HPDE6-E6E7 (cell line): ENCODE measurements at regions not wholly inside any gene's neighbourhood (a gene's known extent, or its start where the extent isn't known, plus 50 kb on each side); places are given as distances from the start of the nearest gene placed in this dataset.

ENCODE experiments used
- DNase-seq: peaks from one replicate; pipeline ENCODE4 v3.0.0; 2011; ENCODE audit warnings: missing footprints; ENCODE audit errors: extremely low spot score

- no peak for DNase-seq
These were observed 150.2 kb downstream of the MACROH2A1 start for GRCh38 chr5:135248801-135249231.

GRCh38 chr5:135246923-135247795 lies 151.9 kb downstream of the MACROH2A1 start:
- DNase-seq, result peak; percentile 84

DNA sequence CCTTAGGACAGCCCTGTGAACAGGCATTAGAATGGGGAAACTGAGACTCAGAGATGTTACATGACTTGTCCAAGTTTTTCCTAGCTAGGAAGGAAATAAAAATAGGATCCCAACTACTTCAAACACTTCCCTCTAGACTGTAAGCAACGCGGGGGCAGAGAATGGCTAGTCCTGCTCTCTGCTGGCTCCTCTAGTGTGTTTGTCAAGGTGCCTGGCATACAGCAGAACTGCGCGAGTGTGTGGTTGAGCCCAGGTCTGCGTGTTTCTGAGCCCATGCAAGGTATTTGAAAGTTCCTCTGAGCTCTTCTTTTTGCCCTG lies 152.5 kb downstream of the MACROH2A1 start:
- peak; percentile 43 for DNase-seq

DNA sequence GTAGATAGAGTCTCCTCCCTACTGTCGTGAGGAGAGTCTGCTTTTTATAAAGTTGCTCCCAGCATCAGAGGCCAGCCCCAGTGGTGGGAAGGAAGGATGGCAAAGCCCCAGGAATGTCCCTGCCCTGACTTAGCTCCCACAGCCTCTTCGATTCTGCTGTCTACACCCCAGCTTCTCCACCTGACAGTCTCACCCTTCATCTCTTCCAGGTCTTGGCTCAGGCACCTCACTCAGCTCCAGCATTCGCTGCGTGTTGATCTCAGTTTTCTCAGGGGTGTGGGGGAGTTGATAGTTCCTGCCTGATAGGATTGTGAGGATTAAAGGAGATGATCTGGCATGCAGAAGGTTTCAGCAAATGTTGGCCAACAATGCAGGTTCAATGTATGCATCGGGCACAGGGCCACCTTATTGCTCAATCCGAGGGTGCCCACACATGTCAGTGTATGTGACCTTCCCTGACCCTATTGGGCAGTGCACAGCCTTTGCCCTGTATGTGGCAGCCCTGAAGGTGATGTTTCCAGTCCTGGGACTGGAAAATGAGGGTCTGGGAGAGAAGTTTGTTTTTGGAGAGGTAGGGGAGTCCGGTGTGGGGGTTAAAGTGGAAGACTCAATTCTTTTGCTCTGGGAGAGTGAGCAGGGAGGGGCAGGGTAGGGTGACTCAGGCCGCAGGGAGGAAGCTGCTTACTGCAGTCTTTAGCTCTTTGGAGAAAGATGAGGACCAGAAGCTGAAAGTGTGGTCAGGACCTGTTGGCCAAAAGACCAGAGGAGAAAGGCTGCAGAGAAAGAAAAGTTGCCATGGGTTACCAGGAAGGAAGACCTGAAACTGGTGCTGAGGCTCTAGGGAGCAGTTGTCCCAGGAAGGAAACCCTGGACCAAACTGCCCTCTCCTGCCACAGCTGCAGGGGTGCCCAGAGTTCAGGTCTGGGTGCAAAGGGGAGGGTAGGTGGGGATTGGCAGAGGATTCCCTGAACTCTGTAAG lies 153.2 kb downstream of the MACROH2A1 start:
- peak; percentile 75 for DNase-seq

GRCh38 chr5:135244620-135245021 lies 154.4 kb downstream of the MACROH2A1 start:
- no peak for DNase-seq

GRCh38 chr5:135243556-135244285 lies 155.3 kb downstream of the MACROH2A1 start:
- DNase-seq, result no peak

DNA sequence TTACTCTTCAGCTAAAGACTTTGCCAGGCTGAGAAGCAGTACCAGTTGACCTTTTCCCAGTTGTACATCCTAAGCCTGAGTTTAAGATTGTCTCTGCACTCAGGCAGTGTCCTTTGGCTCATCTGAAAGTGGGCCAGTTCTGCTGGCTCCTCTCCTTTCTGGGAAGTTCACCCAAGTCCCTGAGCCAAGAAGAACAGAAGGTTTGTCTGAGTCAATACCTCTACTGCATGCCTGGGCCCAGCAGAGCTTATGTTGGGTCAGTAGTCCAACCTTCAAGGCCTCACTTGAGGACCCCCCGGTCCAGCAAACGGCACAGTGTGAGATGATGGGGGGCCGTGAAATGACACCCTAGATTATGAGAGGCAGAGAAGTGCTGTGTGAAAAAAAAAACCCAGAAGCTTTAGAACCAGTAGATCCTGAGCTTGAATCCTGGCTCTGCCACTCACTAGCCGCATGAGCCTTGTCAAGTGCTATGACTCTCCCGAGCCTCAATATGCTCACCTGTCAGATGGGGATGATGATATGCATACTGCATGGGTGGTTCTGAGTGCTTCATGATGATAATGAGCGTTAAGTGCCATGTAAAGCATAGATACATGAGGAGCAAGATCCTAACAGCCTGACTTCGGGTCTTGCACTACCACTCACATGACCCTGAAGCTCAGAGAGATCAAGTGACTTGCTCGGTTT lies 156.0 kb downstream of the MACROH2A1 start:
- DNase-seq, result no peak

DNA sequence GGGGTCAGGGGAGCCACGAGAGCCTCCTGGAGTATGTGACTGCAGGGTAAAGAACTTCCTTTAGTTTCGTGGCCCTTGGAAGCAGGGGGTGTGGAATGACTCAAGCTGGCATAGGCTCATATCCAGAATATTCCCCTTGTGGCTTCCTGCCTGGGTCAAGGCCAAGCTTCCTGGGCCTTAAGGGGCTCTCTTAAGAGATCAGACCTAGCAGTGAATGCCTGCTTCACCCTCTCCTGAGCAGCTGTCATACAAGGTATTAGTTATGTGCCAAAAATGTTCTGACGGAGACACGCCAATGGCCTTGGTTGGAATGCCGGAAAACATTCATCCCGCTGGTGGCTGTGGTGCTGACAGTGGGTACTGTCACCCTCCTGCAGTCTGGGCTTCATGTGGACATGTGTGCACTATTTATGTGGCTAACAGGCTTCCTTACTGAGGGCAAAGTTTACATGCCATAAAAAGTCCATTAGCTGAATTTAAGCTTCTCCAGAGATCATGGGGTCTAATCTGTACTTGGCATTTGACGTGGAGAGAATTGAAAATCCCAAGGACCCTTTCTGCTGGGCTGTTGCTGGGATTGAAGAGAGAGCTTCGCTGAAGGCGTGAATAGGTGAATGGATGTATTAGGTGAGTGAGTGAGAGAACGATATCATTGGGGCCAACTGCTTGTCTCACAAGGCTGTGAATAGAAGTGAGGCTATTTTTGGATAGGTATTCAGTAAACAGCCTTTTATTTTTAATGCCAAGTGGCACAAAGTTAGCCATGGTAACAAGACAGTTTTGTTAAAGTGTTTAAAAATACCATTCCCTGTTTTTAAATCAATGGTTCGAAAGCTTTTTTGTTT lies 156.8 kb downstream of the MACROH2A1 start:
- no peak for DNase-seq

- DNase-seq, result no peak
These were observed 157.5 kb downstream of the MACROH2A1 start for GRCh38 chr5:135241536-135241935.

DNA sequence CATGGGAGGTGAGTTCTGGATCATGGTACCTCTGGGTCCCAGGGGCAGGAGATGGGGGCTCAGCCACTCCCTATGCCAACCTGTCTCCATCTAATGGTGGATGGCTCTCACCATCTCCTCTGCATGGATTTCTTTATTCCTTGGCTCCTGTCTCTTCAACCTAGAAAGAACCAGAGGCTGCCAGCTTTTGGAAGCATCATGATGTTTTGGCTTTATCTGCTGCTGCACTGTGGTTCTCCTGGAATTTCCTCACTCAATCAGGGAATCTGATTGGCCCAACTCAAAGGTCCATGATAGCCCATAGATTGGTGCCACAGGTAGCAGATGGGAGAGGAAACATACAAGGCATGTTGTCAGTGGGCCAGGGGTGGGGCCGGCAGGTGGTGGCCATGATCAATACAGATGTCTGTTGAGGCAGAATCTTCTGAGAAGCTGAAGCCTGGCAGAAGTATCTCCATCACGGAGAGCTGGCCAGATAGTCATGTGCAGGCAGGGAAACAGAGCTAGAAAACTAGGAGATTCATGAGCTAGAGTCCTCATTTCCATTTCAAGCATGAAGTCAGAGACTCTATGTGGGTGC lies 158.2 kb downstream of the MACROH2A1 start:
- no peak for DNase-seq

DNA sequence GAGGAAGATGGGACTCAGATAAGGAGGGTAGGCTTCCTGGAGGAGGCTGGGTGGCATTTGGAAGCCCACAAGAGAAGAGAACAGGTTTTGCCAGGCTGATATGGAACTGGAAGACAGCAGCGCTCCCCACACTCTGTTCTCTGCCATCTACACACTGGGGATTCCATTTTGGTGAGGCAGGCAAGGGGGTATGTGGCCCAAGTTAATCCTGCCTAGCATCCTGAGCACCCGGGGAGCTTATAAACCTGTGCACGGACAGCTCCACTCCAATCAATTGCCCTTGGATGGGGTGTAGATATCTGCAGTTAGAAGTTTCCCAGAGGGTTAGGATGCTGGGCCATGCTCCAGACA lies 158.8 kb downstream of the MACROH2A1 start:
- no peak for DNase-seq

DNA sequence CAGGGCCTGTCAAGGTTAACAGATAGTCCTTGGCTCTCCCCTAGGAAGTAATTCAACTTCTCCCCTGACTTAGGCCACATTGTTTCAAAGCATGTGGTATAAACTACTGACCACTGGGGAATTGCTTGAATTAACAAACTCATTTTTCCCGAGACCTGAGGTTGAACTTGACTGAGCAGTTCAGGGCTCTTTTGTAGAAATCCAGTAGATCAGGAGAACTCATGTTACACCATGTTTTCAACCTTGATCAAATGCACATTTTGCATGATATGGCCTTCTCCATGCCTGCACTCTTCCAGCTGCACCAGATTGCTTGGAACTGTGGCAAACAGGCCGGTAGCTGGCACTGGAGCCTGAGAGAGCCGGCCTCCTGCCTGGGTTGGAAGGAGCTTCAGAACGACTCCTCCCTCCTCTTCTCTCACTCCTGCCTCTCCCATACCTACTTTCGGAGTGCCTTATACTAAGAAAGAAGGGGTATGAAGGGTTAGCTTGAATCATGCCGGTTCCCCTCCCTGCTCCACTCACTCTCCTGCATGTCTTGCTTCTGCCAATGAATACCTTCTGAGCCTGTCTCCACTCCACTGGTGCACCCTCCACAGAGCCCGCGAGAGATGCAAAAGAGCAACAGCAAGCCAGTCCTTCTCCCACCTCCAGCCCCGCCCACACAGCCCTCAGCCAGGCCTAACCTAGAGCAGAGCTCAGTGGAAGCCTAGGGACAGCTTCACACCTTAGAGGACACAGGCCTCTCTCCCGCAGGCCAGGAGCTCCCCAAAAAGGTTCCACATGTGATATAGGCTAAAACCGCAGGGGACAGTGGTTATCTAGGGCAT lies 159.4 kb downstream of the MACROH2A1 start:
- no peak for DNase-seq

- no peak for DNase-seq
These were observed 160.2 kb downstream of the MACROH2A1 start for GRCh38 chr5:135238622-135239452.

- DNase-seq, result no peak
These were observed 161.3 kb downstream of the MACROH2A1 start for GRCh38 chr5:135237748-135238103.

GRCh38 chr5:135236908-135237747 lies 161.9 kb downstream of the MACROH2A1 start:
- no peak for DNase-seq

GRCh38 chr5:135236228-135236907 lies 162.7 kb downstream of the MACROH2A1 start:
- DNase-seq, result no peak
